Hepatocyte (in vitro differentiated cells): ENCODE measurements at regions not wholly inside any gene's neighbourhood (a gene's known extent, or its start where the extent isn't known, plus 50 kb on each side); places are given as distances from the start of the nearest gene placed in this dataset.

Experiments
- DNase-seq: peaks from one replicate; pipeline ENCODE4 v3.0.0-alpha.2; 2016; ENCODE audit warnings: low spot score
- H2AFZ ChIP-seq: fragments of 200-600 bp; sonication (generic); 2 replicates; pipeline ENCODE4 v1.6.0; 2016; ENCODE audit warnings: antibody characterized with exemption, mild to moderate bottlenecking
- H3K27ac ChIP-seq: fragments of 200-600 bp; sonication (generic); 2 replicates; pipeline ENCODE4 v1.5.1; 2016; ENCODE audit warnings: mild to moderate bottlenecking
- H3K27me3 ChIP-seq: fragments of 200-600 bp; sonication (generic); 2 replicates; pipeline ENCODE4 v1.6.1; 2016
- H3K36me3 ChIP-seq: fragments of 200-600 bp; sonication (generic); replicated peaks from 2 replicates; pipeline ENCODE4 v1.5.1; 2016; ENCODE audit warnings: low read depth; ENCODE audit not compliant: insufficient read depth
- H3K4me1 ChIP-seq: fragments of 200-600 bp; sonication (generic); 2 replicates; pipeline ENCODE4 v1.5.1; 2016; ENCODE audit warnings: mild to moderate bottlenecking, moderate library complexity; ENCODE audit not compliant: insufficient read depth
- H3K4me2 ChIP-seq: fragments of 200-600 bp; sonication (generic); 2 replicates; pipeline ENCODE4 v1.6.0; 2016
- H3K4me3 ChIP-seq: fragments of 200-600 bp; sonication (generic); 2 replicates; pipeline ENCODE4 v1.5.1; 2016; ENCODE audit warnings: mild to moderate bottlenecking
- H3K79me2 ChIP-seq: fragments of 200-600 bp; sonication (generic); 2 replicates; pipeline ENCODE4 v1.6.0; 2017; ENCODE audit warnings: mild to moderate bottlenecking
- H3K9me2 ChIP-seq: fragments of 200-600 bp; sonication (generic); replicated peaks from 2 replicates; pipeline ENCODE4 v1.6.0; 2017; ENCODE audit warnings: mild to moderate bottlenecking; ENCODE audit not compliant: insufficient read depth
- H3K9me3 ChIP-seq: fragments of 200-600 bp; sonication (generic); 2 replicates; pipeline ENCODE4 v1.5.1; 2016; ENCODE audit warnings: low read depth, mild to moderate bottlenecking
- H4K20me1 ChIP-seq: fragments of 200-600 bp; sonication (generic); 2 replicates; pipeline ENCODE4 v1.6.0; 2016; ENCODE audit warnings: mild to moderate bottlenecking; ENCODE audit not compliant: insufficient read depth, poor library complexity, severe bottlenecking
- CTCF ChIP-seq: fragments of 200-600 bp; sonication (generic); IDR thresholded peaks from 2 replicates; pipeline ENCODE4 v1.5.1; 2016; ENCODE audit warnings: antibody characterized with exemption, mild to moderate bottlenecking; ENCODE audit not compliant: poor library complexity
- EZH2 ChIP-seq: fragments of 200-600 bp; sonication (generic); IDR thresholded peaks from 2 replicates; pipeline ENCODE4 v1.6.1; 2016; ENCODE audit warnings: antibody characterized with exemption, mild to moderate bottlenecking, borderline replicate concordance
- EZH2phosphoT487 ChIP-seq: fragments of 200-600 bp; sonication (generic); IDR thresholded peaks from one replicate; pipeline ENCODE4 v1.6.1; 2018; ENCODE audit warnings: antibody characterized with exemption, mild to moderate bottlenecking, low read depth, moderate library complexity; ENCODE audit not compliant: unreplicated experiment, severe bottlenecking
- WGBS: methylation state at CpG from one replicate; pipeline ENCODE4 v1.1.6; 2016; ENCODE audit warnings: low lambda C conversion rate; ENCODE audit errors: missing lambda C conversion rate; 5-methylcytosine and 5-hydroxymethylcytosine counted together

GRCh38 chr4:73676136-73676535, 55.9 kb upstream of the RASSF6 start:
- H4K20me1 ChIP-seq, result no peaks in the 10 kb centered on the region
- H3K9me3 ChIP-seq, result no peaks in the 10 kb centered on the region
- no peak overlapping the region for H3K4me2 ChIP-seq
- TF ChIP-seq EZH2, result no peak
- no peak for TF ChIP-seq CTCF
- no peak for TF ChIP-seq EZH2phosphoT487
- H3K4me1 ChIP-seq, result no peaks in the 10 kb centered on the region
- no peaks in the 10 kb centered on the region for H3K36me3 ChIP-seq
- H3K27me3 ChIP-seq, result no peaks in the 10 kb centered on the region
- no peak for DNase-seq
- H2AFZ ChIP-seq, result no peak overlapping the region
- H3K9me2 ChIP-seq, result no peaks in the 10 kb centered on the region
- no peaks in the 10 kb centered on the region for H3K79me2 ChIP-seq
- 90% methylated on average over 2 of the region's 2 CpGs for WGBS
- H3K27ac ChIP-seq, result peak overlapping the region; percentile 62
- no peak overlapping the region for H3K4me3 ChIP-seq

GRCh38 chr4:73676861-73677323, 56.7 kb upstream of the RASSF6 start:
- TF ChIP-seq EZH2 (no peak), EZH2phosphoT487 (no peak), CTCF (no peak)
- WGBS, result 53% methylated on average over 5 of the region's 5 CpGs
- H3K36me3 ChIP-seq, result no peaks in the 10 kb centered on the region
- peak; percentile 20 for DNase-seq
- no peak overlapping the region for H2AFZ ChIP-seq
- H3K27me3 ChIP-seq, result no peaks in the 10 kb centered on the region
- H4K20me1 ChIP-seq, result no peaks in the 10 kb centered on the region
- no peak overlapping the region for H3K4me3 ChIP-seq
- no peak overlapping the region for H3K4me2 ChIP-seq
- peak overlapping the region; percentile 62 for H3K27ac ChIP-seq
- no peaks in the 10 kb centered on the region for H3K9me3 ChIP-seq
- no peaks in the 10 kb centered on the region for H3K79me2 ChIP-seq
- H3K9me2 ChIP-seq, result no peaks in the 10 kb centered on the region
- no peaks in the 10 kb centered on the region for H3K4me1 ChIP-seq

- H3K4me2 ChIP-seq, result no peak overlapping the region
- no peaks in the 10 kb centered on the region for H4K20me1 ChIP-seq
- H3K79me2 ChIP-seq, result no peaks in the 10 kb centered on the region
- TF ChIP-seq CTCF (no peak), EZH2phosphoT487 (no peak)
- DNase-seq, result no peak
- H3K9me2 ChIP-seq, result no peaks in the 10 kb centered on the region
- H3K4me1 ChIP-seq, result no peaks in the 10 kb centered on the region
- H2AFZ ChIP-seq, result no peak overlapping the region
- H3K27ac ChIP-seq, result no peak overlapping the region
- no peaks in the 10 kb centered on the region for H3K27me3 ChIP-seq
- H3K9me3 ChIP-seq, result no peaks in the 10 kb centered on the region
- H3K36me3 ChIP-seq, result no peaks in the 10 kb centered on the region
- no peak overlapping the region for H3K4me3 ChIP-seq
- WGBS, result 85% methylated on average over 4 of the region's 4 CpGs
These were observed 59.6 kb upstream of the RASSF6 start for GRCh38 chr4:73679836-73680235.

GRCh38 chr4:73681776-73682175, 58.6 kb upstream of the CXCL8 start:
- no peaks in the 10 kb centered on the region for H3K9me2 ChIP-seq
- 50% methylated on average over 2 of the region's 2 CpGs for WGBS
- DNase-seq, result no peak
- H3K36me3 ChIP-seq, result no peaks in the 10 kb centered on the region
- H3K27ac ChIP-seq, result no peak overlapping the region
- no peak overlapping the region for H2AFZ ChIP-seq
- H3K9me3 ChIP-seq, result no peaks in the 10 kb centered on the region
- no peaks in the 10 kb centered on the region for H4K20me1 ChIP-seq
- TF ChIP-seq CTCF (no peak), EZH2phosphoT487 (no peak), EZH2 (no peak)
- no peak overlapping the region for H3K4me2 ChIP-seq
- no peaks in the 10 kb centered on the region for H3K4me1 ChIP-seq
- no peaks in the 10 kb centered on the region for H3K27me3 ChIP-seq
- H3K4me3 ChIP-seq, result no peak overlapping the region
- H3K79me2 ChIP-seq, result no peaks in the 10 kb centered on the region
